Activated CD4-positive, alpha-beta T cell treated with anti-CD3 and anti-CD28 coated beads for 36 hours (primary cell): ENCODE measurements at regions not wholly inside any gene's neighbourhood (a gene's known extent, or its start where the extent isn't known, plus 50 kb on each side); places are given as distances from the start of the nearest gene placed in this dataset.

Source experiments
- ATAC-seq: fragments of 200-7000 bp; cut with Tn5 transposase; one replicate; pipeline ENCODE4 v1.10.0; 2021; ENCODE audit warnings: mild to moderate bottlenecking, moderate library complexity
- CTCF ChIA-PET: fragments of 350-600 bp; sonication (Branson Sonifier 250); formaldehyde crosslinking; loops from one replicate; lab custom pipeline; 2021; ENCODE audit warnings: antibody characterized with exemption; lab: Charles Lee
- POLR2A ChIA-PET: fragments of 350-600 bp; sonication (Branson Sonifier 250); formaldehyde crosslinking; loops from one replicate; lab custom pipeline; 2021; ENCODE audit warnings: antibody characterized with exemption, inconsistent platforms; lab: Charles Lee
- DNase-seq: peaks from one replicate; pipeline ENCODE4 v3.0.0-alpha.2; 2020
- H3K27ac Mint-ChIP-seq: one replicate; pipeline ENCODE4 v1.8.0; 2021; ENCODE audit warnings: mixed read lengths
- H3K27me3 Mint-ChIP-seq: one replicate; pipeline ENCODE4 v1.8.0; 2021; ENCODE audit warnings: mixed read lengths
- H3K36me3 Mint-ChIP-seq: one replicate; pipeline ENCODE4 v1.8.0; 2021; ENCODE audit warnings: low read depth, mixed read lengths
- H3K4me1 Mint-ChIP-seq: one replicate; pipeline ENCODE4 v1.8.0; 2021; ENCODE audit warnings: mixed read lengths
- H3K4me3 Mint-ChIP-seq: one replicate; pipeline ENCODE4 v1.8.0; 2021; ENCODE audit warnings: mild to moderate bottlenecking, moderate library complexity, mixed read lengths
- H3K9me3 Mint-ChIP-seq: one replicate; pipeline ENCODE4 v1.8.0; 2021; ENCODE audit warnings: low read depth, mixed read lengths
- intact Hi-C, 2 experiments: fragments of 100-400 bp; cut with DNase I in 1 of 2; cut with micrococcal nuclease in 1 of 2; formaldehyde crosslinking; loops; one replicate each; pipeline versions ENCODE4 v1.14.2 to v1.15.1; 2022 to 2024; cut with DNase I, micrococcal nuclease

DNA sequence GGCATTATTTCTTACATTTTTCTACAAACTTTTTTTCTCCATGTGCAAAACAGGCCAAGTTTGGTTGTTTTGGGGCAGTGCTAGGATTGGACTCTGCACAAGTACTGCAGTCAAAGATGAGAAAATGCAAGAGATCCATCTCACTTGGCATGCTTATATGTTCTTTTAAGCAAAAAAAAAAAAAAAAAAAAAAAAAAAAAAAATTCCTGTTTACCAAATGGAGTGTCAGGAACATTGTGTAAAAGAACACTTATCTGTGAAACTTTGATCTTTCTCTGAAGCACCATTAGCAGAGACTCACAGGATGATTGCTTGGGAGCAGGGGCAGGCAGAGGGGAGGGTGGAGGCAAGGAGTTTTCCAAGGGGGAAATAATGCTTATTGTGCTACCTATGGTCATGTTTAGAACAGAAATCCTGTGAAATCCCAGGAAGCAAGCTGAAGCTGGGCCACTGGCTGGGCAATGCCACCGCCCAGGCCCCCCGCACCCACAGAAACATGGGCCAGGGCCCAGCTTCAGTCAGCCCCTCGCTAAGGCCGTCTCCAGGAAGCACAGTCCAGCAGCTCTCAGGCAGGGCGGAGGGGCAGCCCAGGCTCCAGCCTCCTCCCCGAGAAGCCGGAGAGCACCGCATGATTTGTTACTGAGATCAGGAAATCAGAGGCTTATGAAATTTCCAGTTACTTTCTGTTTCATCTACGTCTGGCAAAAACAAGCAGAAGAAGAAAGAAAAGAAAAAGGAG, 229.4 kb downstream of the ZNF516 start:
- ChIA-PET CTCF (no interaction called here), POLR2A (no interaction called here)
- intact Hi-C loops, result no loop called here
- Mint-ChIP-seq H3K4me1 (peaks cover 6% of the 10 kb centered on the region), H3K9me3 (no peaks in the 10 kb centered on the region), H3K4me3 (no peak overlapping the region), H3K36me3 (no peaks in the 10 kb centered on the region), H3K27me3 (peaks cover 13% of the 10 kb centered on the region), H3K27ac (no peak overlapping the region)
- no peak for DNase-seq
- no peak for ATAC-seq

DNA sequence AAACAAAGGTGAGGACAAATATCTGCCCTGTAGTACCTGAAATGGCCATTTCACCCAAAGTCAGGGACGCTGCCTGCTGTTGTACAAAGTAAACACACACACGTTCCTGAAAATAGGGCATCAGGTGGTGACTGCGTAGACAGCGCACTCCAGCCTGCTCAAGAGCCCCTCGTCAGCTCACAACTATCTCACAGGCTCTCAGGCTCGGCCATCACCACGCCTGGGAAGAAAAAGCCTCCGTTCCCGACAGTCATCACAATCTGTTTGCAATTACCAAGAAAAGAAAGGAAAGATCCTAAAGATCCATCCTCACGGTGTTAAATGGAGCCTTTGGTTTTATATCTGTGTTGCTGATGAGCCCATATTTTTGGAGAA, 230.2 kb downstream of the ZNF516 start:
- H3K4me3 Mint-ChIP-seq, result no peak overlapping the region
- H3K36me3 Mint-ChIP-seq, result no peaks in the 10 kb centered on the region
- H3K9me3 Mint-ChIP-seq, result no peaks in the 10 kb centered on the region
- no peak overlapping the region for H3K27ac Mint-ChIP-seq
- intact Hi-C loops, result no loop called here
- DNase-seq (no peak), ATAC-seq (no peak)
- ChIA-PET CTCF (no interaction called here), POLR2A (no interaction called here)
- H3K4me1 Mint-ChIP-seq, result peaks cover 6% of the 10 kb centered on the region
- peaks cover 9% of the 10 kb centered on the region for H3K27me3 Mint-ChIP-seq

DNA sequence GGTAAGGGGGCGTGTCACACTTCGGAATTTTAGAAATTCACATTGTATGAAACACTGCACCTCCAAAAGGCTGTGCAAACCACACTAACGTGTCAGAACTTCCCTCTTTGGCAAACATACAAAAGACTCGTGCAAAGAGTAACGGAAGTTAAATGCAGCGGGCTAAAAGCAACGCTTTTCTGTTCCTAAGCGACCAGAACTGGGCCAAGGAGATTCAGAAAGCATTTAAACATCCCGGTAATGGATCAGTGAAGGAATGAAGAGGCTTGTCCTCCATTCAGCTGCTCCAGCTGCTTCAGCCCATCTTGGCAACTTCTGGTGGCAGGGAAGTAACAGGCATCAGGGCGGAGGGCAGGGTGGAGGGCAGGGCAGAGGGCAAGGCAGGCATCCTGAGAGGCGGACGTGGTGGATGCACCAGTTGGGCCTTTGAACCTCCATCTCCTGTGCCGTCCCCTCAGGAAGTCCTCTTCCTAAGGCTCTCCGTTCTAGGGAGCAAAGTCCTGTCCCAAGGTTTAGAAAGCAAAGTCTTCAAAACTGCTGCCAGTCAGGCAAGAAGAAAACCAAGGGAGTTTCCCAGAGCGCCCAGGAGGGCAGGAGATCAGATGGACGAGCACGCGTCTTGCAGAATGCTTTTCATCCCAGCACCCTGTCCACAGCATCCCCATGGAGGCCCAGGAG, 230.7 kb downstream of the ZNF516 start:
- DNase-seq (no peak), ATAC-seq (no peak)
- no peaks in the 10 kb centered on the region for H3K9me3 Mint-ChIP-seq
- ChIA-PET POLR2A (no interaction called here), CTCF (no interaction called here)
- no peak overlapping the region for H3K4me3 Mint-ChIP-seq
- intact Hi-C loops, result no loop called here
- peaks cover 7% of the 10 kb centered on the region for H3K27me3 Mint-ChIP-seq
- H3K36me3 Mint-ChIP-seq, result no peaks in the 10 kb centered on the region
- no peak overlapping the region for H3K27ac Mint-ChIP-seq
- H3K4me1 Mint-ChIP-seq, result peaks cover 6% of the 10 kb centered on the region

DNA sequence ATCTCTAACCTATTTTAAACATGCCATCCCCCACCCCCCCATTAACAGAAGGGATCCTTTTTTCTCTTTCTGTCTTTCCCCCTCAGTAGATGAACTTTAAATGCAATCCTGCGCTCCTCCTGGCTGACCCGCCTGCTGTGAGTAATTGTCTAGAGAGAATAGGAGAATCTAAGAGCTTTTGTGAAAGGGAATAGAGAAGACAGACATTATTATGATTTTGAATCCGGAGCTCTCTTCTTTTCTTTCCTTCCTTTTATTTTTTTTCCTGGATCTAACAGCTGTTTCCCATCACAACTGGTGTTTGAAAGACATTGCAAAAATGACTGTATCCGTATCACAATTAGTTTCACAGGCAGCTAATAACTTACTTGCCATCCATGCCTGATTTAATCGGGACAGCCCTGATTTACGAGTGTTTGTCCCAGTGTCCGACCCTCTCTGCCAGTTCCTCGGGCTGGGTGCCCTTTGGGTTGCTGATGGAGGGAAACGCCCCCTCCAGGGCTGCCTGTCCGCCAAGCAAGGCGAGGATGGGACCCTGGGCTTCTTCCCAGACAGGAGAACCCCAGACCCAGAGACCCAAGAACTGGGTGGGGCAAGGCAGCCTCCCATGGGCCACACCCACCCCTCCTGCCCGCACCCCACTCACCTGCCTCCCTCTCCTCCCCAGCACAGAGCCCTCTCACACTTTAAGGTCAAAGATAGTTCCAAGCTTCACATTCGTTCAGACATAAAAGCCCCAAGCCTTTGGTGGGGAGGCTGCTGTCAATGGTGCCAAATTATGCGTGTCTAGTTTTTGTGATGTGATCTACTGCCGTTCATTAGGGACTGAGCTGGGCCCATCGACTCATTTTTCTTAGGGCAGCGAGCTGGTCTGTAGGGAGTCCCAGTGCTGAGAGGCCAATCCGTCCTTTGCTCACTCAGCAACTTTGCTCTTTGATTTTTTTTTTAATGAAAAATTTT, 231.7 kb downstream of the ZNF516 start:
- H3K27me3 Mint-ChIP-seq, result peaks cover 7% of the 10 kb centered on the region
- no peak overlapping the region for H3K4me3 Mint-ChIP-seq
- DNase-seq (no peak), ATAC-seq (no peak)
- intact Hi-C loops, result no loop called here
- ChIA-PET CTCF (interaction anchor here (1.3 kb wide), 1 partner anchor 13 kb away, joined by 3 read pairs; no protein-coding TSS in a partner anchor), POLR2A (no interaction called here)
- H3K27ac Mint-ChIP-seq, result no peak overlapping the region
- peaks cover 6% of the 10 kb centered on the region for H3K4me1 Mint-ChIP-seq
- H3K36me3 Mint-ChIP-seq, result no peaks in the 10 kb centered on the region
- H3K9me3 Mint-ChIP-seq, result no peaks in the 10 kb centered on the region

DNA sequence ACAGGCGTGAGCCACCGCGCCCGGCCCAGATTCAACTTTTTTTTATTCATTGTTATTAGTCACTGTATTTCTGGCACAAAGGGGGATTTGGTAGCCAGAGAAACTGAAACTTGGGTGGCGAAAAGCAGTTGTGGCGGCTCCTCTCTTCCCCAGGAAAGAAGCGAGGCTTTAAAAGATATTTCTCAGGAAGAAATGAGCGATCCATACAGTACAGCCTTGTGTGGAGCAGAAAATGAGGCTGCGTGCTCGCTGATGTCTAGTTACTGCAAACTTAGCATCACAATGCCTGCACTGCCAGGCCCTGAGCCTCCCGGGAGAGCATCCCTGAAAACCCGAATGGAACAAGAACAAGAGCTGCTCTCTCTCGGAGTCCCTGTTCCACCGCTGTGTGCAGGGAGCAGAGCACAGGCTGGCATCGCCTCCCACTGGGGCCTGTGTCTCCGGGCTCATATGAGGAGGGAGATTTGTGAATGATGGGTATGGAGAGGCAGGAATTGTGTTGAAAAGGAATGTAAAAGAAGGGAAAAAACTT, 234.0 kb downstream of the ZNF516 start:
- no peak for DNase-seq
- CTCF ChIA-PET, result no interaction called here
- Mint-ChIP-seq H3K27me3 (peaks cover 7% of the 10 kb centered on the region), H3K36me3 (no peaks in the 10 kb centered on the region), H3K27ac (no peak overlapping the region), H3K4me3 (no peak overlapping the region), H3K4me1 (peaks cover 4% of the 10 kb centered on the region), H3K9me3 (no peaks in the 10 kb centered on the region)
- intact Hi-C loops, result no loop called here
- ATAC-seq, result no peak
- POLR2A ChIA-PET, result no interaction called here

DNA sequence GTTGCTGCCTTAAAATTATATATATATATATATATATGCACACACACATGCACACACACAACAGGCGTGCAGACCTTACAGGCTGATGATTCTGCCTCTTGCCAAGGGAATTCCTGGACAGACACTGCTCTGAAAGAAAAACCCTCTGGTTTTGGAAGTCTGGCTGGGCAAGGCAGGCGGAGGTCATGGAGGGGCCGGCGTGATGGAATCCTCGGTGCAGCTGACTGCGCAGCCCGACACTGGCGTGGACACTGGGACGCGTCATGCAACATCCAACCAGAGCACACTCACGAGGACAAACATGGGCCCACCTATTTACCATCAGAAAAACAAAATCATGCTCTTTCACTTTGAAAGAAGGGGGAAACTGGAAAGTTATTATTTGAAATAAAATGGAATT, 235.3 kb downstream of the ZNF516 start:
- Mint-ChIP-seq H3K4me1 (peaks cover 2% of the 10 kb centered on the region), H3K4me3 (no peak overlapping the region), H3K27ac (no peak overlapping the region), H3K9me3 (no peaks in the 10 kb centered on the region), H3K27me3 (peaks cover 5% of the 10 kb centered on the region), H3K36me3 (no peaks in the 10 kb centered on the region)
- ChIA-PET POLR2A (no interaction called here), CTCF (interaction anchor here (0.7 kb wide), 1 partner anchor 23 kb away, joined by 5 read pairs; no protein-coding TSS in a partner anchor)
- intact Hi-C loops, result loop anchor here in 1 of 2 experiments (10.0 kb wide), 1 partner anchor 375 kb away; no protein-coding TSS in a partner anchor
- DNase-seq (no peak), ATAC-seq (no peak)

DNA sequence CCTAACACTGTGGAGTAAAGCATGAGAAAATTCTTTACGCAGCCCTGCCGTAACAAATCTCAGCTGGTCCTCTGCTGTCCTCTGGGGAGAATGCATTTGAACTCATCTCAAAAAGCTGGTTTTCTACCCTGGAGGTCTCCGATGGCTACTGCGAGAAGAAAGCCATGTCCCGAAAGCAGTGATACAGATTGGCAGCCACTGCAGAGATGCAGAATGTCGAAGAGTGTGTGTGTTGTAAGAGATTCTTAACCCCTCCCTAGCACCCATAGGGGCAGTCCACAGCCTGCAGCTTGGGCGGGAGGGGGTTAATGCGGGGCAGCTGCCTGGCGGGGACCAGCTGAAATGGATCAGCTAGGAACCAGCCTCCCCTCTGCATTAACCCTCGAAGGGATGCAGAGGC, 235.9 kb downstream of the ZNF516 start:
- Mint-ChIP-seq H3K4me3 (no peak overlapping the region), H3K27me3 (peaks cover 2% of the 10 kb centered on the region), H3K4me1 (no peaks in the 10 kb centered on the region), H3K27ac (no peak overlapping the region), H3K36me3 (no peaks in the 10 kb centered on the region), H3K9me3 (no peaks in the 10 kb centered on the region)
- ChIA-PET POLR2A (no interaction called here), CTCF (no interaction called here)
- ATAC-seq (no peak), DNase-seq (no peak)
- intact Hi-C loops, result loop anchor here in 1 of 2 experiments (10.0 kb wide), 1 partner anchor 374 kb away; no protein-coding TSS in a partner anchor

DNA sequence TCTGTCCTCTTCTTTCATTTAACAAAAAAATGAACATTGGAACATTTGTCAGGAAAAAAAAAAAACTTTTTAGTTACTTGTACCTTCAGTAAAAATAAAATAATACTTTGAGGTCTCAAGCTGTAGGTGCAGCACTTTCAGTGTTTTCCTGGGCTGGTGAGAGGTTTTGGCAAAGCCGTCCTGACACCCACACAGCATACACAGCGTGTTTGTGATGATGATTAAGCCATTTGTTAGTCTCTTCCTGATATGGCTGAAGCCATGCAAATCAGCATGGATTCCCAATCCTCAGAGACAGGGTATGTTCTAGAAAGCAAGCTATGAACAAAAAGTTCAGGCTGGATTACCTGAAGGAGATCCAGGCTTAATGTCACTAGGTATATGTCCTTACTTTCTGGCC, 236.8 kb downstream of the ZNF516 start:
- ChIA-PET CTCF (interaction anchor here (0.8 to 1.1 kb wide), 2 partner anchors 25 to 118 kb away, joined by 3 to 5 read pairs; no protein-coding TSS in a partner anchor), POLR2A (no interaction called here)
- Mint-ChIP-seq H3K4me3 (no peak overlapping the region), H3K4me1 (no peaks in the 10 kb centered on the region), H3K27ac (no peak overlapping the region), H3K36me3 (no peaks in the 10 kb centered on the region), H3K27me3 (peaks cover 2% of the 10 kb centered on the region), H3K9me3 (no peaks in the 10 kb centered on the region)
- ATAC-seq (no peak), DNase-seq (no peak)
- intact Hi-C loops, result loop anchor here in 1 of 2 experiments (10.0 kb wide), 1 partner anchor 373 kb away; no protein-coding TSS in a partner anchor

DNA sequence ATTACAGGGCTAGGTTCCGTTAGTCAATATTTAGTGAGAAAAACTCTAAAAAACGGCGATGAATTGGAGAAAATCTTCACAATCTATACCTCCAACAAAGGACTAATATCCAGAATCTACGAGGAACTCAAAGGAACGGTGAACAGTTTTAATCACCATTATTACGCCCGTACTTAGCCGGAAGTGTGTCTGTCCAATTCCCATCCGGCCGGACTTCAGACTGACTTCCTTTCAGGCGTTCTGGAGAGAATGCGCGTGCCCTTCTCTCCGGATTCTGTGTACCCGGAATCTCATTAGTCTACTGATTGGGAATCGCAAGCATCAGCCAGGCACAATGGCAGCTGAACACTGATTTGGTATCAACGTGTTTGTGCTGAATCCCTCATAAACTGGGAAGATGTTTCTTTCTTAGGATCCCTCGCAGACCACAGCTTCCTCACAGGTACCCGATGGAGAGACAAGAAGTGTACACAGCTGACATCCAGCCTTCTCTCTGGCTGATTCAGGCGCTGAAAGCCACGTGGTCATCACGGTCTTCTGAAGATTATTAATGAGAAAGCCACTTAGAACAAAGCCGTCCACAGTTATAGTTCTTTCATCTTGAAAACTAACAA, 239.9 kb downstream of the ZNF516 start:
- DNase-seq (no peak), ATAC-seq (no peak)
- POLR2A ChIA-PET, result no interaction called here
- Mint-ChIP-seq H3K27ac (no peak overlapping the region), H3K27me3 (peaks cover 2% of the 10 kb centered on the region), H3K4me3 (no peak overlapping the region), H3K36me3 (no peaks in the 10 kb centered on the region), H3K4me1 (no peaks in the 10 kb centered on the region), H3K9me3 (no peaks in the 10 kb centered on the region)
- intact Hi-C loops, result loop anchor here in 1 of 2 experiments (10.0 kb wide), 1 partner anchor 370 kb away; no protein-coding TSS in a partner anchor
- CTCF ChIA-PET, result interaction anchor here (0.7 kb wide), 1 partner anchor 120 kb away, joined by 3 read pairs; no protein-coding TSS in a partner anchor

DNA sequence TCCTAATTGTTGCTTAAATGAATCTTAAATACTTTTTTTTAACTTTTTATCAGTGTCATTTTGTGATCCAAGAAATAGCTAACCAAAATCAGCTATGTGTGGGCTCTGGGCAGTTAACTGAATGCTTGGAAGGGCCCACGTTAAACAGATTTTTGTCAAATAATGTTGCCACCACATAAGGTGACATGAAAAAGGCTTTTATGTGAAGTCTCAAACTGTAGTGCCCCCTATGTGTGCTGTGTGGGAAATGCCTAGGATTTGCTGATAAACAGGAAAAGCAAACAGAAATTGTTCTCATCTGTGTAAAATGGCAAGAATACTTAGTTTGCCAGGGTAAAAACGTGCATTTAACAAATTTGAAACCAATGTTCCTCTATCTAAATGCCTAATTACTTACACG, 242.2 kb downstream of the ZNF516 start:
- ATAC-seq (no peak), DNase-seq (peak; percentile 32)
- Mint-ChIP-seq H3K9me3 (no peaks in the 10 kb centered on the region), H3K4me3 (no peak overlapping the region), H3K4me1 (no peaks in the 10 kb centered on the region), H3K27me3 (peaks cover 4% of the 10 kb centered on the region), H3K36me3 (no peaks in the 10 kb centered on the region), H3K27ac (no peak overlapping the region)
- ChIA-PET CTCF (interaction anchor here (0.8 to 1.0 kb wide), 2 partner anchors 20 to 367 kb away, joined by 3 read pairs; no protein-coding TSS in a partner anchor), POLR2A (no interaction called here)
- intact Hi-C loops, result loop anchor here in 1 of 2 experiments (10.0 kb wide), 1 partner anchor 368 kb away; no protein-coding TSS in a partner anchor
